ENCODE measurements at regions not wholly inside any gene's neighbourhood (a gene's known extent, or its start where the extent isn't known, plus 50 kb on each side); places are given as distances from the start of the nearest gene placed in this dataset.

- Histone ChIP-seq H3K27ac (no peak overlapping the region), H3K36me3 (no peaks in the 10 kb centered on the region), H3K27me3 (ENCODE audit: insufficient read depth, low read depth, severe bottlenecking) (no peaks in the 10 kb centered on the region), H3K4me3 (ENCODE audit: low read depth, low read length) (no peak overlapping the region), H3K9me3 (ENCODE audit: severe bottlenecking) (no peaks in the 10 kb centered on the region)
- TF ChIP-seq, protein P1, sequence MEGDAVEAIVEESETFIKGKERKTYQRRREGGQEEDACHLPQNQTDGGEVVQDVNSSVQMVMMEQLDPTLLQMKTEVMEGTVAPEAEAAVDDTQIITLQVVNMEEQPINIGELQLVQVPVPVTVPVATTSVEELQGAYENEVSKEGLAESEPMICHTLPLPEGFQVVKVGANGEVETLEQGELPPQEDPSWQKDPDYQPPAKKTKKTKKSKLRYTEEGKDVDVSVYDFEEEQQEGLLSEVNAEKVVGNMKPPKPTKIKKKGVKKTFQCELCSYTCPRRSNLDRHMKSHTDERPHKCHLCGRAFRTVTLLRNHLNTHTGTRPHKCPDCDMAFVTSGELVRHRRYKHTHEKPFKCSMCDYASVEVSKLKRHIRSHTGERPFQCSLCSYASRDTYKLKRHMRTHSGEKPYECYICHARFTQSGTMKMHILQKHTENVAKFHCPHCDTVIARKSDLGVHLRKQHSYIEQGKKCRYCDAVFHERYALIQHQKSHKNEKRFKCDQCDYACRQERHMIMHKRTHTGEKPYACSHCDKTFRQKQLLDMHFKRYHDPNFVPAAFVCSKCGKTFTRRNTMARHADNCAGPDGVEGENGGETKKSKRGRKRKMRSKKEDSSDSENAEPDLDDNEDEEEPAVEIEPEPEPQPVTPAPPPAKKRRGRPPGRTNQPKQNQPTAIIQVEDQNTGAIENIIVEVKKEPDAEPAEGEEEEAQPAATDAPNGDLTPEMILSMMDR (IDR thresholded peaks at IDR 0.05; ENCODE audit: low read depth, low read length): no peak
- DNase-seq: no peak
These were observed 617.0 kb upstream of the NR5A2 start for GRCh38 chr1:199410462-199410861.

DNA sequence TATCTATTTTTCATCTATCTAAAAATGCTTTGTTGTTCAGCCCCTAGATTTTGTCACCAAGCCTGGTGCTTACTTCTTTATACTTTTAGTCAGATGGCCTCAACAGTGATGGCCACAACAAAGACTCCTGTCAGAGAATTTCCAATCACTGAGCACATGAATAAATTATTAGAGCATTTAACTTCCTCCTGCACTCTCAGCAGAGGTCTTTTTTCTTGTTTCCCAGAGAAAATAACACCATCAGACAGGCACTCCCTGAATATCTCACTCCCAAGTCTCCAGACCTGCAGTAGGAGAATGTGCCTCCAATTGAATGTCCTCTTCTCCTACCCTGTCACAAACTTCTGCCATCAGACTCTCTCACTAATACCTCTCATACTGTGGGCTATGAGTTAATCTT lies 616.0 kb upstream of the NR5A2 start:
- Histone ChIP-seq H3K4me3 (ENCODE audit: low read depth, low read length) (no peak overlapping the region), H3K27me3 (ENCODE audit: insufficient read depth, low read depth, severe bottlenecking) (no peaks in the 10 kb centered on the region)
- TF ChIP-seq, protein P1 (IDR thresholded peaks at IDR 0.05; ENCODE audit: low read depth, low read length): no peak

DNA sequence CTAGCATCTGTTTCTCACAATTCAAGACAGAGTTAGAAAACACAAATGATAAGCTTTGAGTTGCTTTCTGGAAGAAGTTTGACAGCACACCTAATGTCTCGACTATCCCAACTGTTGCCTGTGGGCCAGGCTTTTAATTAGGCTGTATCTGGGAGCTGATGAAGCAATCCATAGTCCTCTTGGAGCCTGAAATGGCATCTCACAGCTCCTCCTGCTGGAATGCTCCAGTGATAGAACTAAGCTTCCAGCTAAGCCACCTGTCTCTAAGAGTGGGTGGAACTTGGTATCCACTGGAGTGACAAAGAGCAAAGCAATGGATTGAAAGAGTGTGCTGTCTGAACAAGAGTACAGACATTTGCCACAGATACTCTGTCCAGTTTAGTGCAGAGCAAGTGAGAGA lies 605.3 kb upstream of the NR5A2 start:
- no peaks in the 10 kb centered on the region for H3K36me3 ChIP-seq
- no peak overlapping the region for H3K27ac ChIP-seq
- H3K27me3 ChIP-seq (ENCODE audit: insufficient read depth, low read depth, severe bottlenecking): no peaks in the 10 kb centered on the region
- TF ChIP-seq, protein P1 (IDR thresholded peaks at IDR 0.05; ENCODE audit: low read depth, low read length): peak; percentile 66
- peak; percentile 44 for DNase-seq
- H3K4me3 ChIP-seq (ENCODE audit: low read depth, low read length): no peak overlapping the region
- H3K9me3 ChIP-seq (ENCODE audit: severe bottlenecking): peaks cover 8% of the 10 kb centered on the region

More for the DNA sequence above, 616.0 kb upstream of the NR5A2 start:
- Histone ChIP-seq H3K27ac (no peak overlapping the region), H3K9me3 (ENCODE audit: severe bottlenecking) (peaks cover 5% of the 10 kb centered on the region), H3K36me3 (no peaks in the 10 kb centered on the region)
- no peak for DNase-seq

- H3K36me3 ChIP-seq: no peaks in the 10 kb centered on the region
- peak; percentile 99 for DNase-seq
- peaks cover 2% of the 10 kb centered on the region for H3K9me3 ChIP-seq (ENCODE audit: severe bottlenecking)
- H3K4me3 ChIP-seq (ENCODE audit: low read depth, low read length): peak overlapping the region; percentile 5; the same call in 1 of the 2 replicates
- peak overlapping the region; percentile 65 for H3K27ac ChIP-seq
- no peaks in the 10 kb centered on the region for H3K27me3 ChIP-seq (ENCODE audit: insufficient read depth, low read depth, severe bottlenecking)
- TF ChIP-seq, protein P1 (IDR thresholded peaks at IDR 0.05; ENCODE audit: low read depth, low read length): no peak
These were observed 579.6 kb upstream of the NR5A2 start for GRCh38 chr1:199447906-199448305.

DNA sequence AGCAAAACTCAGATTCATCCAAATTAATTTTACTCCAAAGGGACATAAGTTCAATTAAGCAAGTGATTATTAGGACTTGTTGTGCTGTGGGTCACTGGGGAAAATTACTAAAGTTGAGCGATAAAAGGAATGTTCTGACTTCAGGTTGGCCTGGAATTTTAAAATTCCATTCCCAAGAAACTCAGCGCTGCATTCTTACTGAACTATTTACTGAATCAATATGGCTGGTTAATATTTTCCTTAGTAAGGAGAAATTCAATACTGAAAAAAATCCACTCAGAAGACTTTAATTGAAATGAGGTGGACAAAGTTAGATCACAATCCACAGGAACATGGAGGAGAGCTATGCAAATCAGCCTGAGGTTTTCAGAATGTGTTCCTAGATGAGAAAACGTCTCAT lies 578.9 kb upstream of the NR5A2 start:
- H3K27ac ChIP-seq: no peak overlapping the region
- DNase-seq: no peak
- TF ChIP-seq, protein P1 (IDR thresholded peaks at IDR 0.05; ENCODE audit: low read depth, low read length): no peak
- no peak overlapping the region for H3K4me3 ChIP-seq (ENCODE audit: low read depth, low read length)
- peaks cover 2% of the 10 kb centered on the region for H3K9me3 ChIP-seq (ENCODE audit: severe bottlenecking)
- H3K27me3 ChIP-seq (ENCODE audit: insufficient read depth, low read depth, severe bottlenecking): no peaks in the 10 kb centered on the region
- no peaks in the 10 kb centered on the region for H3K36me3 ChIP-seq

DNA sequence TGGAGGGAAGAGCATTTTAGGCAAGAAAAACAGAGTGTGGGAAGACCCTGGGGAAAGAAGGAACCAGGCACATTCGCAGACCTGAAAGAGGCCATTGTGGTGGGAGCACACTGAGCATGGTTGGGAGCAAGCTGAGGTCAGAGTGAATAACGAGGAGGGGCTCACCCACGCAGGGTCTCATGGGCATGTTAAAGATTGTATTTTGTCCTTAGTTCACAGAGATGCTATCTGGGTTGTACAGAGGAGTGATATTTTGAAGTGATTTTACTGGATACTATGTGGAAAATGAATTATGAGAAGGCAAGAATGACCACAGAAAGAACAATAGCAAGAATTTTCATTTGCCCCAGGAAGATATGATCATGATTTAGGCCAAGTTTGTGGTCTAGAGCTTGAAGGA lies 578.3 kb upstream of the NR5A2 start:
- H3K27me3 ChIP-seq (ENCODE audit: insufficient read depth, low read depth, severe bottlenecking): no peaks in the 10 kb centered on the region
- H3K9me3 ChIP-seq (ENCODE audit: severe bottlenecking): peaks cover 2% of the 10 kb centered on the region
- TF ChIP-seq, protein P1 (IDR thresholded peaks at IDR 0.05; ENCODE audit: low read depth, low read length): no peak
- H3K36me3 ChIP-seq: no peaks in the 10 kb centered on the region
- H3K4me3 ChIP-seq (ENCODE audit: low read depth, low read length): no peak overlapping the region
- no peak overlapping the region for H3K27ac ChIP-seq
- DNase-seq: no peak
